Hepatocyte (in vitro differentiated cells): ENCODE measurements at regions not wholly inside any gene's neighbourhood (a gene's known extent, or its start where the extent isn't known, plus 50 kb on each side); places are given as distances from the start of the nearest gene placed in this dataset.

Experiments used
- EZH2 ChIP-seq: fragments of 200-600 bp; sonication (generic); IDR thresholded peaks from 2 replicates; pipeline ENCODE4 v1.6.1; 2016; ENCODE audit warnings: antibody characterized with exemption, mild to moderate bottlenecking, borderline replicate concordance
- EZH2phosphoT487 ChIP-seq: fragments of 200-600 bp; sonication (generic); IDR thresholded peaks from one replicate; pipeline ENCODE4 v1.6.1; 2018; ENCODE audit warnings: antibody characterized with exemption, mild to moderate bottlenecking, low read depth, moderate library complexity; ENCODE audit not compliant: unreplicated experiment, severe bottlenecking
- TF ChIP-seq, protein P1 (sequence below): fragments of 200-600 bp; sonication (generic); IDR thresholded peaks from 2 replicates; pipeline ENCODE4 v1.5.1; 2016; ENCODE audit warnings: antibody characterized with exemption, mild to moderate bottlenecking; ENCODE audit not compliant: poor library complexity

DNA sequence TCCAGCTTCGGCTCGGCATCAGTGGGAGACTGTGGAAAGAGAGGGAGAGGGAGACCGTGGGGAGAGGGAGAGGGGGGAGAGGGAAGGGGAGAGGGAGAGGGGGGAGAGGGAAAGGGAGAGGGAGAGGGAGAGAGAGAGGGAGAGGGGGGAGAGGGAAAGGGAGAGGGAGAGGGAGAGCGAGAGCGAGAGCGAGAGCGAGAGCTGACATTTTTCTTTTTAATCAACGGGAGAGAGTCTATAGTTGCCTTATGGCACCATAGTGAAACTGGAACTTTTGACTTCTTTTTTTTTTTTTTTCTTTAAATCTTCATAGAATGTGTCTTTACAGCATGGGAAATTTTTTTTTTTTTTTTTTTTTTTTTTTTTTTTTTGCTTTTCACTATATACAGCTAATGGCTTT is 94.7 kb upstream of the NUDT6 start:
- TF ChIP-seq, protein P1, sequence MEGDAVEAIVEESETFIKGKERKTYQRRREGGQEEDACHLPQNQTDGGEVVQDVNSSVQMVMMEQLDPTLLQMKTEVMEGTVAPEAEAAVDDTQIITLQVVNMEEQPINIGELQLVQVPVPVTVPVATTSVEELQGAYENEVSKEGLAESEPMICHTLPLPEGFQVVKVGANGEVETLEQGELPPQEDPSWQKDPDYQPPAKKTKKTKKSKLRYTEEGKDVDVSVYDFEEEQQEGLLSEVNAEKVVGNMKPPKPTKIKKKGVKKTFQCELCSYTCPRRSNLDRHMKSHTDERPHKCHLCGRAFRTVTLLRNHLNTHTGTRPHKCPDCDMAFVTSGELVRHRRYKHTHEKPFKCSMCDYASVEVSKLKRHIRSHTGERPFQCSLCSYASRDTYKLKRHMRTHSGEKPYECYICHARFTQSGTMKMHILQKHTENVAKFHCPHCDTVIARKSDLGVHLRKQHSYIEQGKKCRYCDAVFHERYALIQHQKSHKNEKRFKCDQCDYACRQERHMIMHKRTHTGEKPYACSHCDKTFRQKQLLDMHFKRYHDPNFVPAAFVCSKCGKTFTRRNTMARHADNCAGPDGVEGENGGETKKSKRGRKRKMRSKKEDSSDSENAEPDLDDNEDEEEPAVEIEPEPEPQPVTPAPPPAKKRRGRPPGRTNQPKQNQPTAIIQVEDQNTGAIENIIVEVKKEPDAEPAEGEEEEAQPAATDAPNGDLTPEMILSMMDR, result no peak
- no peak for TF ChIP-seq EZH2
- no peak for TF ChIP-seq EZH2phosphoT487
